Right atrium auricular region (tissue), 2 donors: ENCODE measurements at regions not wholly inside any gene's neighbourhood (a gene's known extent, or its start where the extent isn't known, plus 50 kb on each side); places are given as distances from the start of the nearest gene placed in this dataset.

Source experiments
- DNase-seq: peaks from one replicate; pipeline ENCODE4 v3.0.0-alpha.2; 2019; ENCODE audit warnings: low spot score
- H3K27ac ChIP-seq, 2 donors: fragments of 200-600 bp; sonication (generic); 1 replicate in 1 of 2; 2 replicates in 1 of 2; pipeline ENCODE4 v1.5.1; 2016 to 2019
- H3K27me3 ChIP-seq, 2 donors: fragments of 200-600 bp; sonication (generic); one replicate each; pipeline versions ENCODE4 v1.5.1 to v1.6.0; 2017 to 2019
- H3K36me3 ChIP-seq: fragments of 200-600 bp; sonication (generic); one replicate; pipeline ENCODE4 v1.5.1; 2016
- H3K4me1 ChIP-seq, 2 donors: fragments of 200-600 bp; sonication (generic); one replicate each; pipeline versions ENCODE4 v1.5.1 to v1.6.0; 2017 to 2019
- H3K4me3 ChIP-seq, 2 donors: fragments of 200-600 bp; sonication (generic); 1 replicate in 1 of 2; 2 replicates in 1 of 2; pipeline ENCODE4 v1.5.1; 2017 to 2019; ENCODE audit warnings: mild to moderate bottlenecking in 1 of 2, moderate library complexity in 1 of 2
- H3K9me3 ChIP-seq, 2 donors: fragments of 200-600 bp; sonication (generic); one replicate each; pipeline ENCODE4 v1.5.1; 2019
- CTCF ChIP-seq, 2 donors: fragments of 200-600 bp; sonication (generic); IDR thresholded peaks; one replicate each; pipeline ENCODE4 v1.5.1; 2019; ENCODE audit warnings: antibody characterized with exemption in 2 of 2

GRCh38 chr7:3106361-3106826, 62.7 kb upstream of the CARD11 start:
- DNase-seq, result no peak
- Histone ChIP-seq H3K4me1 (no peaks in the 10 kb centered on the region), H3K4me3 (no peak overlapping the region), H3K27ac (no peak overlapping the region), H3K9me3 (peaks cover 0 to 7% of the 10 kb centered on the region in 2 donors), H3K27me3 (no peaks in the 10 kb centered on the region), H3K36me3 (no peaks in the 10 kb centered on the region)
- TF ChIP-seq CTCF (IDR thresholded peaks at IDR 0.05), result no peak

GRCh38 chr7:3107228-3107763, 63.6 kb upstream of the CARD11 start:
- no peak for TF ChIP-seq CTCF (IDR thresholded peaks at IDR 0.05)
- H3K36me3 ChIP-seq, result no peaks in the 10 kb centered on the region
- no peaks in the 10 kb centered on the region for H3K4me1 ChIP-seq
- no peaks in the 10 kb centered on the region for H3K27me3 ChIP-seq
- H3K9me3 ChIP-seq, result peaks cover 0 to 7% of the 10 kb centered on the region in 2 donors
- H3K4me3 ChIP-seq, result no peak overlapping the region
- no peak for DNase-seq
- H3K27ac ChIP-seq, result no peak overlapping the region

GRCh38 chr7:3107889-3108570, 64.4 kb upstream of the CARD11 start:
- no peaks in the 10 kb centered on the region for H3K4me1 ChIP-seq
- DNase-seq, result no peak
- H3K36me3 ChIP-seq, result no peaks in the 10 kb centered on the region
- peaks cover 0 to 7% of the 10 kb centered on the region in 2 donors for H3K9me3 ChIP-seq
- no peaks in the 10 kb centered on the region for H3K27me3 ChIP-seq
- no peak overlapping the region for H3K27ac ChIP-seq
- H3K4me3 ChIP-seq, result no peak overlapping the region
- no peak for TF ChIP-seq CTCF (IDR thresholded peaks at IDR 0.05)

- no peak for DNase-seq
- Histone ChIP-seq H3K27ac (no peak overlapping the region), H3K4me3 (no peak overlapping the region), H3K27me3 (no peaks in the 10 kb centered on the region), H3K36me3 (no peaks in the 10 kb centered on the region), H3K9me3 (peaks cover 0 to 13% of the 10 kb centered on the region in 2 donors), H3K4me1 (no peaks in the 10 kb centered on the region)
- no peak for TF ChIP-seq CTCF (IDR thresholded peaks at IDR 0.05)
Measured at GRCh38 chr7:3109311-3109915, 65.7 kb upstream of the CARD11 start.

GRCh38 chr7:3112479-3113134, 68.9 kb upstream of the CARD11 start:
- no peak for DNase-seq
- Histone ChIP-seq H3K4me3 (no peak overlapping the region), H3K36me3 (no peaks in the 10 kb centered on the region), H3K27ac (no peak overlapping the region), H3K9me3 (peaks cover 0 to 19% of the 10 kb centered on the region in 2 donors), H3K4me1 (no peaks in the 10 kb centered on the region), H3K27me3 (no peaks in the 10 kb centered on the region)
- no peak for TF ChIP-seq CTCF (IDR thresholded peaks at IDR 0.05)
